ENCODE measurements at regions not wholly inside any gene's neighbourhood (a gene's known extent, or its start where the extent isn't known, plus 50 kb on each side); places are given as distances from the start of the nearest gene placed in this dataset.

DNA sequence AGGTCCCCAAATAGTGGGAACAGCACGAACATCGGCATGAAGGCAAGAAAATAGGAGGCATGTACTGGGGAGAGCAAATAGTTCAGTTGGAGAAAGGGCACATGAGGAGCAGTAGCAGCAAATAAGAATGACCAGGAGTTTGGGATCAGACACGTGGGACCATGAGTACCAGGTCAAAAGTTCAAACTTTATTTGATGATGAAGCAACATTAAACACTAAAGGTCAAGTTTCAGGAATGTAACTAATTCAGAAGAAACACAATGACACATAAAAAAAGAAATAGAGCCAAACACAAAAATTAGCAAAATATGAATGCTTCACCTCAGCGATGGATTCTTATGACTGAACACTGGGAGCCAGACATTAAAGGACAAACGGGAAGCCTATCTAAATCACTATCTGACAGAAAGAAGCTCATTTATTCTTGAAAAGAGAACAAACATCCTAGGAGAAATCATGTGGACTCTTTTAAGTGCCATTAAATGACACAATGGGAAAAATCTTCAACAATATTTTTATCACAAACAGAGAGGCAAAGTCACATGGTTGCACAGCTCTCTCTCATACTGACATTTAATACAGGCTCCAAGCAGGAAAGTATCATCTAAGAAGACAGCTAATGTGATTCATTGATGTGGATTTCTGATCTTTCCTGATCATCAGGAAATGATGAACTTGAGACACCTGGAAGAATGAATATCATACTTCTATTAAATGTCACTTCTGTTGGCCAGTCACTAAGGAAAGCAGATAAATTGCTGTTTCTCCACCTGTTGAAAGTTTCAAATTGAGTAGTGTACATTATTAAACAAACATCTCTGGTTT is 216.9 kb upstream of the THBS1 start:
- Mint-ChIP-seq H3K4me1 (ENCODE audit: low read depth) (no peaks in the 10 kb centered on the region), H3K27me3 (peaks cover 11% of the 10 kb centered on the region), H3K9me3 (peaks cover 2% of the 10 kb centered on the region), H3K4me3 (no peak overlapping the region), H3K36me3 (ENCODE audit: low read depth) (no peaks in the 10 kb centered on the region), H3K27ac (no peak overlapping the region)
- Histone ChIP-seq H3K4me3 (ENCODE audit: low read length) (no peak overlapping the region), H3K36me3 (ENCODE audit: insufficient read depth, low read length) (no peaks in the 10 kb centered on the region), H3K9me3 (ENCODE audit: control insufficient read depth in 1 of 2, insufficient read depth in 1 of 2, low read length in 2 of 2) (no peaks in the 10 kb centered on the region), H3K4me1 (ENCODE audit: insufficient read depth, low read length) (no peaks in the 10 kb centered on the region), H3K27ac (ENCODE audit: low read depth in 1 of 2, low read length in 2 of 2) (no peak overlapping the region), H3K27me3 (ENCODE audit: control insufficient read depth in 1 of 2, insufficient read depth in 2 of 2, low read length in 2 of 2) (peaks cover 0 to 4% of the 10 kb centered on the region in 2 experiments)
- ATAC-seq (ENCODE audit: poor library complexity) (no peak), DNase-seq (no peak)
- POLR2A ChIA-PET = no interaction called here
- CTCF ChIA-PET = no interaction called here
- intact Hi-C loops (cut with DNase I, micrococcal nuclease) = no loop called here
- no peak for TF ChIP-seq CTCF (IDR thresholded peaks at IDR 0.05)

DNA sequence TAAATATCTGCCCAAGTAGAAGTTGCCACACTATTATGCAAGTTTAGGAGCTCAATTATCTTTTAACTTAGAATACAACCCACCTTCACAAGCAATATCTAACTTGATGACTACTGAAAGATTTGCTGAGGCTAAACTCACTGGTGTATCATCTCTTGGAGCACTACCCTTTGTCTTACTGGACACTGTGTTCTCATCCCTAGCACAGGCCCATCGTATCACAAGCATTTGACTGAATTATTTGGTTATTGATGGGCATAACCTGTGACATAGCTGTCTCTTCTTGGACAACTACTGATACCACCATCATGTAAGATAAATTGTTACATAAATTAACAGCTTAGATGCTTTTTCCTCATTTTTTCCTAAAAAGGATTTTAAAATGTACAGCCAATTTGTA is 216.2 kb upstream of the THBS1 start:
- H3K36me3 ChIP-seq (ENCODE audit: insufficient read depth, low read length) = no peaks in the 10 kb centered on the region
- H3K27ac Mint-ChIP-seq = no peak overlapping the region
- no peak for ATAC-seq (ENCODE audit: poor library complexity)
- no peaks in the 10 kb centered on the region for H3K36me3 Mint-ChIP-seq (ENCODE audit: low read depth)
- no peak overlapping the region for H3K27ac ChIP-seq (ENCODE audit: low read depth in 1 of 2, low read length in 2 of 2)
- ChIA-PET CTCF (interaction anchor here (0.7 kb wide), 1 partner anchor 63 kb away, joined by 3 read pairs; no protein-coding TSS in a partner anchor), POLR2A (no interaction called here)
- no peak overlapping the region for H3K4me3 Mint-ChIP-seq
- no peak overlapping the region for H3K4me3 ChIP-seq (ENCODE audit: low read length)
- no peak for DNase-seq
- TF ChIP-seq CTCF (IDR thresholded peaks at IDR 0.05) = no peak
- peaks cover 0 to 4% of the 10 kb centered on the region in 2 experiments for H3K27me3 ChIP-seq (ENCODE audit: control insufficient read depth in 1 of 2, insufficient read depth in 2 of 2, low read length in 2 of 2)
- H3K27me3 Mint-ChIP-seq = peaks cover 11% of the 10 kb centered on the region
- H3K9me3 Mint-ChIP-seq = peaks cover 2% of the 10 kb centered on the region
- no peaks in the 10 kb centered on the region for H3K4me1 ChIP-seq (ENCODE audit: insufficient read depth, low read length)
- intact Hi-C loops (cut with DNase I, micrococcal nuclease) = no loop called here
- peaks cover 0 to 3% of the 10 kb centered on the region in 2 experiments for H3K9me3 ChIP-seq (ENCODE audit: control insufficient read depth in 1 of 2, insufficient read depth in 1 of 2, low read length in 2 of 2)
- H3K4me1 Mint-ChIP-seq (ENCODE audit: low read depth) = no peaks in the 10 kb centered on the region

DNA sequence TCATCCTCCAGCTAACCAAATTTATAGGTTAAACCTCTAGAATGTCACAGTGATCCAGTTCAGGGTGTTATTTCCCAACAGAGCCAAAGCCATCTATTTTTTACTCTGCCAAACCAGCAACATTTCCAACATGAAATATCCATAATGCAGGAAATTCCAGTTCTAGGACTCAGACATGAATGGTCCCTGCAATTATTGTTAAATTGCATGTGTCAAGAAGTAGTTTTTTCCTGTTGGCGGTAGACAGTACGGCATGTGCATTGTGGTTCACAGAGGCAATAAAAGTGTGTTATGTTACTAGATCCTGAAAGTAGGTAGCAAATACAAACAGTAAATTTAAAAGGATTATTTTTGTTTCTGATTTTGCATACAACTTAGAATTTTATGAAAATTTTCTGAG is 215.7 kb upstream of the THBS1 start:
- no peak overlapping the region for H3K27ac ChIP-seq (ENCODE audit: low read depth in 1 of 2, low read length in 2 of 2)
- H3K27me3 Mint-ChIP-seq = peaks cover 11% of the 10 kb centered on the region
- H3K36me3 Mint-ChIP-seq (ENCODE audit: low read depth) = no peaks in the 10 kb centered on the region
- H3K4me1 Mint-ChIP-seq (ENCODE audit: low read depth) = no peaks in the 10 kb centered on the region
- DNase-seq = no peak
- no peak overlapping the region for H3K27ac Mint-ChIP-seq
- H3K9me3 Mint-ChIP-seq = peaks cover 2% of the 10 kb centered on the region
- H3K9me3 ChIP-seq (ENCODE audit: control insufficient read depth in 1 of 2, insufficient read depth in 1 of 2, low read length in 2 of 2) = peaks cover 0 to 6% of the 10 kb centered on the region in 2 experiments
- no peak overlapping the region for H3K4me3 ChIP-seq (ENCODE audit: low read length)
- H3K27me3 ChIP-seq (ENCODE audit: control insufficient read depth in 1 of 2, insufficient read depth in 2 of 2, low read length in 2 of 2) = peaks cover 0 to 4% of the 10 kb centered on the region in 2 experiments
- H3K4me1 ChIP-seq (ENCODE audit: insufficient read depth, low read length) = no peaks in the 10 kb centered on the region
- no peaks in the 10 kb centered on the region for H3K36me3 ChIP-seq (ENCODE audit: insufficient read depth, low read length)
- ChIA-PET CTCF (interaction anchor here (0.7 kb wide), 1 partner anchor 62 kb away, joined by 3 read pairs; no protein-coding TSS in a partner anchor), POLR2A (no interaction called here)
- no peak for ATAC-seq (ENCODE audit: poor library complexity)
- H3K4me3 Mint-ChIP-seq = no peak overlapping the region
- TF ChIP-seq CTCF (IDR thresholded peaks at IDR 0.05) = no peak
- intact Hi-C loops (cut with DNase I, micrococcal nuclease) = no loop called here

Measured in CD4-positive, alpha-beta T cell (primary cell).